ENCODE measurements at regions not wholly inside any gene's neighbourhood (a gene's known extent, or its start where the extent isn't known, plus 50 kb on each side); places are given as distances from the start of the nearest gene placed in this dataset.

GRCh38 chr2:164150604-164151003, 414.8 kb upstream of the FIGN start:
- TF ChIP-seq RXRA (IDR thresholded peaks at IDR 0.05; ENCODE audit: borderline replicate concordance, low read depth) (no peak), EZH2phosphoT487 (IDR thresholded peaks at IDR 0.05; ENCODE audit: borderline replicate concordance, low read depth) (no peak)

All from SK-N-SH (cell line).